HG03135 (cell line): ENCODE measurements at regions not wholly inside any gene's neighbourhood (a gene's known extent, or its start where the extent isn't known, plus 50 kb on each side); places are given as distances from the start of the nearest gene placed in this dataset.
"Not testable (repeated sequence)": the region's sequence is repeated elsewhere in the genome, so short reads cannot be mapped to it uniquely, and the experiment has no call there.

Experiments
- ATAC-seq: cut with Tn5 transposase; IDR thresholded peaks from one replicate; pipeline ENCODE4 v1.9.1; 2021; ENCODE audit warnings: mild to moderate bottlenecking, moderate library complexity; ENCODE audit not compliant: unreplicated experiment

- no peak for ATAC-seq
These were observed 425.9 kb downstream of the EPHA3 start for GRCh38 chr3:89533275-89533674.

GRCh38 chr3:89554587-89554986 is 447.2 kb downstream of the EPHA3 start:
- not testable (repeated sequence) for ATAC-seq

GRCh38 chr3:89558711-89559110 is 451.3 kb downstream of the EPHA3 start:
- no peak for ATAC-seq

- no peak for ATAC-seq
These were observed 453.1 kb downstream of the EPHA3 start for GRCh38 chr3:89560568-89560967.

- ATAC-seq, result no peak
These were observed 455.0 kb downstream of the EPHA3 start for GRCh38 chr3:89562373-89562772.

GRCh38 chr3:89565098-89565497 is 457.7 kb downstream of the EPHA3 start:
- no peak for ATAC-seq

GRCh38 chr3:89570465-89570864 is 463.0 kb downstream of the EPHA3 start:
- no peak for ATAC-seq

- ATAC-seq, result no peak
These were observed 463.9 kb downstream of the EPHA3 start for GRCh38 chr3:89571298-89571697.

GRCh38 chr3:89571707-89572106 is 464.3 kb downstream of the EPHA3 start:
- no peak for ATAC-seq

- no peak for ATAC-seq
These were observed 464.8 kb downstream of the EPHA3 start for GRCh38 chr3:89572261-89572660.

- ATAC-seq, result no peak
These were observed 469.0 kb downstream of the EPHA3 start for GRCh38 chr3:89576417-89576816.

- no peak for ATAC-seq
These were observed 470.5 kb downstream of the EPHA3 start for GRCh38 chr3:89577637-89578530.

GRCh38 chr3:89580859-89581258 is 473.4 kb downstream of the EPHA3 start:
- ATAC-seq, result no peak

GRCh38 chr3:89584398-89584797 is 477.0 kb downstream of the EPHA3 start:
- ATAC-seq, result no peak

- ATAC-seq, result no peak
These were observed 478.8 kb downstream of the EPHA3 start for GRCh38 chr3:89586256-89586655.

- no peak for ATAC-seq
These were observed 479.3 kb downstream of the EPHA3 start for GRCh38 chr3:89586676-89587075.

- no peak for ATAC-seq
These were observed 498.7 kb downstream of the EPHA3 start for GRCh38 chr3:89606151-89606550.

- ATAC-seq, result no peak
These were observed 504.6 kb downstream of the EPHA3 start for GRCh38 chr3:89612027-89612426.

GRCh38 chr3:89613241-89613640 is 505.8 kb downstream of the EPHA3 start:
- ATAC-seq, result no peak

- no peak for ATAC-seq
These were observed 510.3 kb downstream of the EPHA3 start for GRCh38 chr3:89617706-89618105.

- ATAC-seq, result no peak
These were observed 511.8 kb downstream of the EPHA3 start for GRCh38 chr3:89619263-89619662.

- no peak for ATAC-seq
These were observed 514.8 kb downstream of the EPHA3 start for GRCh38 chr3:89622063-89622700.
